Ectodermal cell (in vitro differentiated cells): ENCODE measurements at regions not wholly inside any gene's neighbourhood (a gene's known extent, or its start where the extent isn't known, plus 50 kb on each side); places are given as distances from the start of the nearest gene placed in this dataset.
"Not testable (repeated sequence)": the region's sequence is repeated elsewhere in the genome, so short reads cannot be mapped to it uniquely, and the experiment has no call there.

Experiments
- H3K27ac ChIP-seq: 2 replicates; pipeline ENCODE4 v1.7.0; 2013; ENCODE audit warnings: mild to moderate bottlenecking, low read depth, low read length; ENCODE audit not compliant: insufficient read depth, poor library complexity, severe bottlenecking
- H3K27me3 ChIP-seq: 2 replicates; pipeline ENCODE4 v1.7.0; 2013; ENCODE audit warnings: mild to moderate bottlenecking, low read length; ENCODE audit not compliant: insufficient read depth, control insufficient read depth, poor library complexity, severe bottlenecking
- H3K36me3 ChIP-seq: one replicate; pipeline ENCODE4 v1.7.0; 2013; ENCODE audit warnings: low read length; ENCODE audit not compliant: control insufficient read depth, insufficient read depth
- H3K4me1 ChIP-seq: one replicate; pipeline ENCODE4 v1.7.0; 2013; ENCODE audit warnings: low read length; ENCODE audit not compliant: control insufficient read depth, insufficient read depth
- H3K4me3 ChIP-seq: 2 replicates; pipeline ENCODE4 v1.7.0; 2013; ENCODE audit warnings: low read depth, low read length, control low read depth; ENCODE audit not compliant: insufficient read depth
- H3K9me3 ChIP-seq: 2 replicates; pipeline ENCODE4 v1.7.0; 2013; ENCODE audit warnings: mild to moderate bottlenecking, low read length, moderate library complexity; ENCODE audit not compliant: control insufficient read depth
- WGBS, 2 experiments: methylation state at CpG; one replicate each; pipeline ENCODE4 v1.1.7; 2013; ENCODE audit warnings: missing lambda C conversion rate in 2 of 2; 5-methylcytosine and 5-hydroxymethylcytosine counted together

- no peaks in the 10 kb centered on the region for H3K4me1 ChIP-seq
- no peaks in the 10 kb centered on the region for H3K9me3 ChIP-seq
- H3K27ac ChIP-seq, result no peak overlapping the region
- H3K36me3 ChIP-seq, result no peaks in the 10 kb centered on the region
- H3K27me3 ChIP-seq, result no peaks in the 10 kb centered on the region
- H3K4me3 ChIP-seq, result no peak overlapping the region
Observed at GRCh38 chr5:60086583-60086982, 193.1 kb upstream of the PDE4D start.

- Histone ChIP-seq H3K36me3 (no peaks in the 10 kb centered on the region), H3K4me3 (no peak overlapping the region), H3K9me3 (no peaks in the 10 kb centered on the region), H3K4me1 (no peaks in the 10 kb centered on the region), H3K27me3 (no peaks in the 10 kb centered on the region), H3K27ac (no peak overlapping the region)
- 96 to 100% methylated on average over 9 to 10 of the region's 10 CpGs for WGBS, 2 experiments
Observed at GRCh38 chr5:60084226-60084625, 190.7 kb upstream of the PDE4D start.

GRCh38 chr5:60077292-60077691 lies 183.8 kb upstream of the PDE4D start:
- Histone ChIP-seq H3K36me3 (no peaks in the 10 kb centered on the region), H3K4me3 (no peak overlapping the region), H3K27ac (no peak overlapping the region), H3K27me3 (no peaks in the 10 kb centered on the region), H3K9me3 (no peaks in the 10 kb centered on the region), H3K4me1 (no peaks in the 10 kb centered on the region)
- 92 to 93% methylated on average over 2 of the region's 2 CpGs for WGBS, 2 experiments

GRCh38 chr5:60076746-60077145 lies 183.2 kb upstream of the PDE4D start:
- Histone ChIP-seq H3K27me3 (no peaks in the 10 kb centered on the region), H3K27ac (no peak overlapping the region), H3K4me1 (no peaks in the 10 kb centered on the region), H3K36me3 (no peaks in the 10 kb centered on the region), H3K9me3 (no peaks in the 10 kb centered on the region), H3K4me3 (no peak overlapping the region)
- 93 to 95% methylated on average over 3 of the region's 3 CpGs for WGBS, 2 experiments

- no peaks in the 10 kb centered on the region for H3K27me3 ChIP-seq
- no peaks in the 10 kb centered on the region for H3K36me3 ChIP-seq
- H3K4me1 ChIP-seq, result no peaks in the 10 kb centered on the region
- H3K9me3 ChIP-seq, result no peaks in the 10 kb centered on the region
- no peak overlapping the region for H3K4me3 ChIP-seq
- no peak overlapping the region for H3K27ac ChIP-seq
- 92 to 95% methylated on average over 2 of the region's 2 CpGs for WGBS, 2 experiments
Observed at GRCh38 chr5:60066502-60066901, 173.0 kb upstream of the PDE4D start.

GRCh38 chr5:60060389-60060788 lies 166.9 kb upstream of the PDE4D start:
- H3K9me3 ChIP-seq, result no peaks in the 10 kb centered on the region
- no peaks in the 10 kb centered on the region for H3K4me1 ChIP-seq
- H3K4me3 ChIP-seq, result no peak overlapping the region
- H3K27me3 ChIP-seq, result no peaks in the 10 kb centered on the region
- no peaks in the 10 kb centered on the region for H3K36me3 ChIP-seq
- H3K27ac ChIP-seq, result no peak overlapping the region

- H3K4me3 ChIP-seq, result no peak overlapping the region
- H3K36me3 ChIP-seq, result no peaks in the 10 kb centered on the region
- H3K27ac ChIP-seq, result no peak overlapping the region
- no peaks in the 10 kb centered on the region for H3K9me3 ChIP-seq
- H3K4me1 ChIP-seq, result no peaks in the 10 kb centered on the region
- WGBS, 2 experiments, result 80 to 85% methylated on average over 4 of the region's 4 CpGs
- no peaks in the 10 kb centered on the region for H3K27me3 ChIP-seq
Observed at GRCh38 chr5:60056191-60056590, 162.7 kb upstream of the PDE4D start.

GRCh38 chr5:60055168-60055567 lies 161.6 kb upstream of the PDE4D start:
- Histone ChIP-seq H3K4me1 (no peaks in the 10 kb centered on the region), H3K27me3 (no peaks in the 10 kb centered on the region), H3K36me3 (no peaks in the 10 kb centered on the region), H3K9me3 (no peaks in the 10 kb centered on the region), H3K4me3 (no peak overlapping the region), H3K27ac (no peak overlapping the region)

- H3K4me3 ChIP-seq, H3K36me3 ChIP-seq, H3K9me3 ChIP-seq, H3K27ac ChIP-seq, H3K4me1 ChIP-seq, H3K27me3 ChIP-seq: not testable (repeated sequence)
- 63 to 69% methylated on average over 6 of the region's 6 CpGs for WGBS, 2 experiments
Observed at GRCh38 chr5:60041996-60042664, 148.6 kb upstream of the PDE4D start.

- not testable (repeated sequence) for H3K27me3 ChIP-seq, H3K4me1 ChIP-seq, H3K27ac ChIP-seq, H3K9me3 ChIP-seq, H3K36me3 ChIP-seq, H3K4me3 ChIP-seq
- WGBS, 2 experiments, result 95% methylated on average over 8 of the region's 8 CpGs
Observed at GRCh38 chr5:60041508-60041907, 148.0 kb upstream of the PDE4D start.
